ENCODE measurements at regions not wholly inside any gene's neighbourhood (a gene's known extent, or its start where the extent isn't known, plus 50 kb on each side); places are given as distances from the start of the nearest gene placed in this dataset.

- WGBS (ENCODE audit: missing lambda C conversion rate) = 82% methylated on average over 3 of the region's 3 CpGs
- H3K9me3 ChIP-seq = no peaks in the 10 kb centered on the region
- peaks cover 8% of the 10 kb centered on the region; the same call in 1 of the 3 replicates for H3K4me1 ChIP-seq
- no peak overlapping the region for H3K27ac ChIP-seq
- no peak overlapping the region for H3K4me2 ChIP-seq
- ChIA-PET POLR2A (no interaction called here), CTCF (interaction anchor here (1.3 kb wide), 1 partner anchor 14 kb away, joined by 3 read pairs; no protein-coding TSS in a partner anchor)
- TF ChIP-seq FOSL2 (IDR thresholded peaks at IDR 0.05) = no peak
- TF ChIP-seq FOSL2 (CRISPR knock-in tag; IDR thresholded peaks at IDR 0.05) = no peak
- TF ChIP-seq PBX3 (IDR thresholded peaks at IDR 0.05) = no peak
- no peak for TF ChIP-seq HOXB5 (CRISPR knock-in tag; IDR thresholded peaks at IDR 0.05)
- no peak for TF ChIP-seq ZSCAN20 (CRISPR knock-in tag; IDR thresholded peaks at IDR 0.05)
- no peak for TF ChIP-seq CEBPB (IDR thresholded peaks at IDR 0.05)
- no peak for TF ChIP-seq RAD21 (conservative IDR thresholded peaks at IDR 0.05 in 1 of 2, IDR thresholded peaks at IDR 0.05 in 1 of 2)
- TF ChIP-seq ESRRA (IDR thresholded peaks at IDR 0.05; ENCODE audit: borderline replicate concordance, low read length) = no peak
- TF ChIP-seq PHF8 (IDR thresholded peaks at IDR 0.05; ENCODE audit: borderline replicate concordance, low read depth) = no peak
- no peak for TF ChIP-seq HEYL (CRISPR knock-in tag; IDR thresholded peaks at IDR 0.05)
- no peak for TF ChIP-seq RFX5 (IDR thresholded peaks at IDR 0.05)
- no peak for TF ChIP-seq HOXA7 (CRISPR knock-in tag; IDR thresholded peaks at IDR 0.05)
- TF ChIP-seq TP53 (CRISPR knock-in tag; IDR thresholded peaks at IDR 0.05) = no peak
- TF ChIP-seq BCL3 (IDR thresholded peaks at IDR 0.05) = no peak
- FAIRE-seq = no peak
- no peak for ATAC-seq
- H3K4me3 ChIP-seq = no peak overlapping the region
- DNase-seq (ENCODE audit: low read depth in 1 of 2, low spot score in 1 of 2) = no peak
These were observed 99.4 kb upstream of the CCDC91 start for GRCh38 chr12:28090835-28091234.

DNA sequence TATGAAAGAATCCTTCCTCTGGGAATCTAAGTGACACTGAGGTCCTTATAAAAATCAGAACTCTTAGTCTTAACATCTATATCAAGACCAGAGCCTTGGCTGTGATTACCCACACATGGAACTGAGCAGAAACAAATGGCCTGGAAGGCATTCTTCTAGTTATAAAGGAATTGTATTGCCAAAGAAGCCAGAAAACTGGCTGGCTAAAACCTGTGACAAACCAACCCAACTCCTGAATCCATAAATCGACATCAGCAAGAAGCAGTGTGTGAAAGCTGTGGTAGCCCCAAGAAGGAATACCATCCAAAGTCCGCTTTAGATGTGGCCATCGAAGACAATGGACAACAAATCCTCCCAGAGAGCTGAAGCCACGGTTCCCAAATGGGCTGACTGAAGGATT is 97.9 kb upstream of the CCDC91 start:
- no peak overlapping the region for H3K4me3 ChIP-seq
- 75% methylated on average over 4 of the region's 4 CpGs for WGBS (ENCODE audit: missing lambda C conversion rate)
- ChIA-PET CTCF (interaction anchor here (1.1 kb wide), 1 partner anchor 18 kb away, joined by 3 read pairs; no protein-coding TSS in a partner anchor), POLR2A (no interaction called here)
- no peaks in the 10 kb centered on the region for H3K9me3 ChIP-seq
- ATAC-seq (no peak), FAIRE-seq (no peak), DNase-seq (ENCODE audit: low read depth in 1 of 2, low spot score in 1 of 2) (no peak)
- peaks cover 8% of the 10 kb centered on the region; the same call in 1 of the 3 replicates for H3K4me1 ChIP-seq
- H3K27ac ChIP-seq = no peak overlapping the region
- H3K4me2 ChIP-seq = no peak overlapping the region
- no peak for TF ChIP-seq BHLHE40 (IDR thresholded peaks at IDR 0.05; ENCODE audit: low read depth, low read length)
- no peak for TF ChIP-seq HEYL (CRISPR knock-in tag; IDR thresholded peaks at IDR 0.05)
- no peak for TF ChIP-seq RARB (CRISPR knock-in tag; IDR thresholded peaks at IDR 0.05)
- TF ChIP-seq CBX8 (IDR thresholded peaks at IDR 0.05) = no peak
- no peak for TF ChIP-seq EP300 (IDR thresholded peaks at IDR 0.05)
- TF ChIP-seq POLR2A (IDR thresholded peaks at IDR 0.05; ENCODE audit: low read length) = no peak
- TF ChIP-seq FOXS1 (CRISPR knock-in tag; IDR thresholded peaks at IDR 0.05) = no peak
- TF ChIP-seq ESRRA (IDR thresholded peaks at IDR 0.05; ENCODE audit: borderline replicate concordance, low read length) = no peak
- no peak for TF ChIP-seq CBX2 (IDR thresholded peaks at IDR 0.05; ENCODE audit: borderline replicate concordance, low read depth)
- TF ChIP-seq ZSCAN20 (CRISPR knock-in tag; IDR thresholded peaks at IDR 0.05) = no peak
- TF ChIP-seq, protein P1, sequence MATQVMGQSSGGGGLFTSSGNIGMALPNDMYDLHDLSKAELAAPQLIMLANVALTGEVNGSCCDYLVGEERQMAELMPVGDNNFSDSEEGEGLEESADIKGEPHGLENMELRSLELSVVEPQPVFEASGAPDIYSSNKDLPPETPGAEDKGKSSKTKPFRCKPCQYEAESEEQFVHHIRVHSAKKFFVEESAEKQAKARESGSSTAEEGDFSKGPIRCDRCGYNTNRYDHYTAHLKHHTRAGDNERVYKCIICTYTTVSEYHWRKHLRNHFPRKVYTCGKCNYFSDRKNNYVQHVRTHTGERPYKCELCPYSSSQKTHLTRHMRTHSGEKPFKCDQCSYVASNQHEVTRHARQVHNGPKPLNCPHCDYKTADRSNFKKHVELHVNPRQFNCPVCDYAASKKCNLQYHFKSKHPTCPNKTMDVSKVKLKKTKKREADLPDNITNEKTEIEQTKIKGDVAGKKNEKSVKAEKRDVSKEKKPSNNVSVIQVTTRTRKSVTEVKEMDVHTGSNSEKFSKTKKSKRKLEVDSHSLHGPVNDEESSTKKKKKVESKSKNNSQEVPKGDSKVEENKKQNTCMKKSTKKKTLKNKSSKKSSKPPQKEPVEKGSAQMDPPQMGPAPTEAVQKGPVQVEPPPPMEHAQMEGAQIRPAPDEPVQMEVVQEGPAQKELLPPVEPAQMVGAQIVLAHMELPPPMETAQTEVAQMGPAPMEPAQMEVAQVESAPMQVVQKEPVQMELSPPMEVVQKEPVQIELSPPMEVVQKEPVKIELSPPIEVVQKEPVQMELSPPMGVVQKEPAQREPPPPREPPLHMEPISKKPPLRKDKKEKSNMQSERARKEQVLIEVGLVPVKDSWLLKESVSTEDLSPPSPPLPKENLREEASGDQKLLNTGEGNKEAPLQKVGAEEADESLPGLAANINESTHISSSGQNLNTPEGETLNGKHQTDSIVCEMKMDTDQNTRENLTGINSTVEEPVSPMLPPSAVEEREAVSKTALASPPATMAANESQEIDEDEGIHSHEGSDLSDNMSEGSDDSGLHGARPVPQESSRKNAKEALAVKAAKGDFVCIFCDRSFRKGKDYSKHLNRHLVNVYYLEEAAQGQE (IDR thresholded peaks at IDR 0.05) = no peak
- TF ChIP-seq TFCP2L1 (CRISPR knock-in tag; IDR thresholded peaks at IDR 0.05) = no peak
- no peak for TF ChIP-seq NR3C1 (IDR thresholded peaks at IDR 0.05)
- TF ChIP-seq, protein P2, sequence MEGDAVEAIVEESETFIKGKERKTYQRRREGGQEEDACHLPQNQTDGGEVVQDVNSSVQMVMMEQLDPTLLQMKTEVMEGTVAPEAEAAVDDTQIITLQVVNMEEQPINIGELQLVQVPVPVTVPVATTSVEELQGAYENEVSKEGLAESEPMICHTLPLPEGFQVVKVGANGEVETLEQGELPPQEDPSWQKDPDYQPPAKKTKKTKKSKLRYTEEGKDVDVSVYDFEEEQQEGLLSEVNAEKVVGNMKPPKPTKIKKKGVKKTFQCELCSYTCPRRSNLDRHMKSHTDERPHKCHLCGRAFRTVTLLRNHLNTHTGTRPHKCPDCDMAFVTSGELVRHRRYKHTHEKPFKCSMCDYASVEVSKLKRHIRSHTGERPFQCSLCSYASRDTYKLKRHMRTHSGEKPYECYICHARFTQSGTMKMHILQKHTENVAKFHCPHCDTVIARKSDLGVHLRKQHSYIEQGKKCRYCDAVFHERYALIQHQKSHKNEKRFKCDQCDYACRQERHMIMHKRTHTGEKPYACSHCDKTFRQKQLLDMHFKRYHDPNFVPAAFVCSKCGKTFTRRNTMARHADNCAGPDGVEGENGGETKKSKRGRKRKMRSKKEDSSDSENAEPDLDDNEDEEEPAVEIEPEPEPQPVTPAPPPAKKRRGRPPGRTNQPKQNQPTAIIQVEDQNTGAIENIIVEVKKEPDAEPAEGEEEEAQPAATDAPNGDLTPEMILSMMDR (IDR thresholded peaks at IDR 0.05) = no peak
- TF ChIP-seq, protein P3, sequence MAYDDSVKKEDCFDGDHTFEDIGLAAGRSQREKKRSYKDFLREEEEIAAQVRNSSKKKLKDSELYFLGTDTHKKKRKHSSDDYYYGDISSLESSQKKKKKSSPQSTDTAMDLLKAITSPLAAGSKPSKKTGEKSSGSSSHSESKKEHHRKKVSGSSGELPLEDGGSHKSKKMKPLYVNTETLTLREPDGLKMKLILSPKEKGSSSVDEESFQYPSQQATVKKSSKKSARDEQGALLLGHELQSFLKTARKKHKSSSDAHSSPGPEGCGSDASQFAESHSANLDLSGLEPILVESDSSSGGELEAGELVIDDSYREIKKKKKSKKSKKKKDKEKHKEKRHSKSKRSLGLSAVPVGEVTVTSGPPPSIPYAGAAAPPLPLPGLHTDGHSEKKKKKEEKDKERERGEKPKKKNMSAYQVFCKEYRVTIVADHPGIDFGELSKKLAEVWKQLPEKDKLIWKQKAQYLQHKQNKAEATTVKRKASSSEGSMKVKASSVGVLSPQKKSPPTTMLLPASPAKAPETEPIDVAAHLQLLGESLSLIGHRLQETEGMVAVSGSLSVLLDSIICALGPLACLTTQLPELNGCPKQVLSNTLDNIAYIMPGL (CRISPR knock-in tag; IDR thresholded peaks at IDR 0.05; ENCODE audit: borderline replicate concordance) = no peak
- TF ChIP-seq JUNB (IDR thresholded peaks at IDR 0.05) = no peak
- TF ChIP-seq ATOH8 (CRISPR knock-in tag; IDR thresholded peaks at IDR 0.05; ENCODE audit: low read depth) = no peak
- TF ChIP-seq MYC (IDR thresholded peaks at IDR 0.05; ENCODE audit: borderline replicate concordance, low read length) = no peak
